ENCODE measurements at regions not wholly inside any gene's neighbourhood (a gene's known extent, or its start where the extent isn't known, plus 50 kb on each side); places are given as distances from the start of the nearest gene placed in this dataset.

GRCh38 chr18:39604836-39605235 is 2039.2 kb upstream of the CELF4 start (continued):
- TF ChIP-seq RBBP5 (IDR thresholded peaks at IDR 0.05; ENCODE audit: borderline replicate concordance, low read depth, low read length): no peak
- TF ChIP-seq RXRA (IDR thresholded peaks at IDR 0.05; ENCODE audit: insufficient read depth, low read depth, low read length): no peak
- TF ChIP-seq, protein P1, sequence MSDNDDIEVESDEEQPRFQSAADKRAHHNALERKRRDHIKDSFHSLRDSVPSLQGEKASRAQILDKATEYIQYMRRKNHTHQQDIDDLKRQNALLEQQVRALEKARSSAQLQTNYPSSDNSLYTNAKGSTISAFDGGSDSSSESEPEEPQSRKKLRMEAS (IDR thresholded peaks at IDR 0.05): no peak

Measured in H1 (cell line).